ENCODE measurements at regions not wholly inside any gene's neighbourhood (a gene's known extent, or its start where the extent isn't known, plus 50 kb on each side); places are given as distances from the start of the nearest gene placed in this dataset.
"Not testable (repeated sequence)": the region's sequence is repeated elsewhere in the genome, so short reads cannot be mapped to it uniquely, and the experiment has no call there.

DNA sequence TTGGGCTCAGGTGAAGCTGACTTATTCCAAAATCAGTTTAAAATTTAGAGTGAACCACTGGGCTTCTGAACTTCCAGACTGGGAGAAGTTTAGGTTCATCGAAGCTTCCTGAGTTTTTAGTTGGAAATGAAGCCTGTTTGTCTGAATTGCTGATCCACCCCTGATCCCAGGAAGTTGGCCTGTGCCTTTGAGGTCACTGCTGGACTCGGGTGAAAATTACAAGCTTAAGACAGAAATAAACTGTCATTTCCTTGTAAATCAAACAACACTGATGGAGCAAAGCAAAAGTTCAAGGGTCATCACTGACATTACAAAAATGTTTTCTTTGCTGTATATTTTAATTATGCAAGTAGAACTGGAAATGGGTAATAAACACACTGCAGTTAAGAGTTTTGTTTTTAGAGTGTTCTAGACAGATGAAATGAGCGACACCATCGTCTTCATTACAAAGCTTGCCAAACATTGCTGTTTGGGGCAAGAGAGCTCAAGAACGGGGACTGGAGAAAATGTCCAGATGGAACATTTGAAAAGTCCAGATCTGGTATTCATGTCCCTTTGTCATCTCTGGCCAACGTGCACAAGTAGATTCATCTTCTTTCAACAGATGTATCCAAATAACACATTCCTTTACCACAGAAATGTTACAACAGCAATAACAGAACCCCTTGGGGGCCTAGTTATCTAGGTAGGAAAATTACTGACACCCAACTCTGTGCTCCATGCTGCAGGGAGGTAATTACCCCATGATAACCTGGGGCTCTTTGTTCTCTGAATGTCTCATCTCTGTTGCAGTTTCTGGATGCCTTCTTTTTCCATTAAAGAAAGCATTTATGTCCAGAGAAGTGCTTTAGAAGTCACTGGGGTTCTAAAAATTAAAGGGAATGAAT is 142.4 kb upstream of the ERCC6L2 start:
- intact Hi-C loops (cut with micrococcal nuclease), result no loop called here

DNA sequence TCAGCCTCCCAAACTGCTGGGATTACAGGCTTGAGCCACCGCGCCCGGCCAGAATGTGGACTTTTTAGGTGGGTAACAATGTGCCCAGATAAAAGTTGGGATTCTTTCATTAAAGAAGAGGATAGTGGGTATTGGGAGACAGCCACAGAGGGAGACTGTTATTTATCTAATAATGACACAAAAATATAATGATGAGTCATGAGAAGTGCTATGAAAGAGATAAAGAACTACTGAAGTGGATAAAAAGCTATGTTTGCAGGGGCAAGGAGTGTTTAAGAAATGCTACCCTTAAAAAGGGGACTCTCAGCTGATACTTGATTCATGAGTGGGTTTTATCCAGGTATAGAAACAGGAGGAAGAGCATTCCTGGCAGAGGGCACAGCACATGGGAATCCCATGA is 143.6 kb upstream of the ERCC6L2 start:
- intact Hi-C loops (cut with micrococcal nuclease), result no loop called here

DNA sequence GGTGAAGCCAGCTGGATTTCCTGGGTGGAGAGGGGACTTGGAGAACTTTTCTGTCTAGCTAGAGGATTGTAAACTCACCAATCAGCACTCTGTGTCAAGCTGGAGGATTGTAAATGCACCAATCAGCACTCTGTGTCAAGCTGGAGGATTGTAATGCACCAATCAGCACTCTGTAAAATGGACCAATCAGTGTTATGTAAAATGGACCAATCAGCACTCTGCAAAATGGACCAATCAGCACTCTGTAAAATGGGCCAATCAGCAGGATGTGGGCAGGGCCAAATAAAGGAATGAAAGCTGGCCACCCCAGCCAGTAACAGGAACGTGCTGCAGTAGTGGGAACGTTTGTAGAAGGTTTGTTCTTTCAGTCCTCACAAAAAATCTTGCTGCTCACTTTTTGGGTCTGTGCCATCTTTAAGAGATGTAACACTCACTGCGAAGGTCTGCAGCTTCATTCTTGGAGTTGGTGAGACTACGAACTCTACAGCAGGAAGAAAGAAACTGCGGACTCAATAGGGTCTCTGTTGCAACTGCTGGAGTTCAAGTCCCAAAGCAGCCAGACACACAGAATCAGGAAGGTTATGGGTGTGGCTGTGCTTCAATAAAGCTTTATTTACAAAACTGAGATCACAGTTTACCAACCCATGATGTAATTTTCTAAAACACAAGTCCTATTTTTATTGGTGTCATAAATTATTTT is 145.7 kb upstream of the ERCC6L2 start:
- intact Hi-C loops (cut with micrococcal nuclease), result loop anchor here (5.0 kb wide), 1 partner anchor 487 kb away; no protein-coding TSS in a partner anchor

DNA sequence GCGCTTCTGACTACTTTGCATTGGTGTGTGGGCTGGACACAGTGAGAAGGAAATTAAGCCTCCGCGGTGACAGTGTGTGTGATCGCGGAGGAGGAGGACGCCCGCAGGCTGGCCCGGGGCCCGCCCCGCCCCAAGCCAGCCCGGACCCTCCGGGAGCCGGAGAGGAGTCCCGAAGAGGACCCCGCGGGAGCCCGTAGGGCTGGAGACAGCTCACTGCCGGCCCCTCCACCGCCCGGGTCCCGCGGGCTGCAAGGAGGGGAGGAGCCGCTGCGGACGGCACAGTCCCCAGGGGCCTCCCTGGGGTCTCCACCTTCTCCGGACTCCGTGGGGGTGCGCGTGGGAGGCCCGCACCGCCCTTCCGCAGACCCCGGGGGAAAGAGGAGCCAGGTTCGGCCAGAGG is 146.4 kb upstream of the ERCC6L2 start:
- intact Hi-C loops (cut with micrococcal nuclease), result loop anchor here (5.0 kb wide), 1 partner anchor 488 kb away; no protein-coding TSS in a partner anchor

DNA sequence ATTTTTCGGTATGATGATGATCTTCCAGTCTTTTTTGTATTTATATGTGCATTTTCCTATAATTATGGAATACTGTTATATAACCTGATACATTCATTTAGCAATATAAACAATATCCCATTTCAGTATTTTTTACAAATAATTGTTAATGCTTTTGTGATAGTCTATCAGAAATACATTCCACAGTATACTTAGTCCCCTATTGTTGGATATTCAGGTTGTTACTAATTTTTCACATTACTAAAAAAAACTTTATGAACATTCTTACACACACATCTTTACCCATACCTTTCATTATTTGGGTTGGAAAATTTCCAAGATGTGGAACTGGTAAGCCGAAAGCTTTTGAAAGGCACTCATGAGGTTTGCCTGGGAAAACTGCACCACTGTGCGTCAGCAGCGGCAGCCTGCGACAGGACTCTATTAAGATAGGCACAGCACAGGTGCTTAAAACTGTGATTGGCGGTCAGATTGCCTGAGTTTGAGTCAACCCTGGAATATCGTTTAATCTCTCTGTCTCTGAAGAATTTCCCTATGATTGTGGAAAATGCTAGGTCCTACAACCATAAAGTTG is 147.5 kb upstream of the ERCC6L2 start:
- intact Hi-C loops (cut with micrococcal nuclease), result loop anchor here (5.0 kb wide), 1 partner anchor 489 kb away; no protein-coding TSS in a partner anchor

DNA sequence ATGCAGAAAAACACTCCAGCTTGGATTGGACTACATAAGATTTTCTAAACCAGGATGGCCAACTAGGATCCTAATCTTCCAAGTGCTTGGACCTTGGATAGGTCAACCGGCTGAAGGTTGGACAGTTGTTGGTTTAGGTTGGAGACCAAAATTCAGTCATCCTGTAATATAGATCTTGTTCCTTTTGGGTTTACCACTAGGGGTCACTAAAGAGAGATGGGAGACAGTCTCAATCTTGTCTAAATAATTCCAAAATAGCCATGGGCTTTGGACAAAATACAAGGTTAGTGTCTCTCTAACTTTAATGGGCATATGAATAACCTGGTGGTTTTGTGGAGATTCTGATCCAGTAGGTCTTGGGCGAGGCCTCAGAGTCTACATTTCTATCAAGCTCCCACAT is 148.7 kb upstream of the ERCC6L2 start:
- intact Hi-C loops (cut with micrococcal nuclease), result loop anchor here (5.0 kb wide), 1 partner anchor 491 kb away; no protein-coding TSS in a partner anchor

DNA sequence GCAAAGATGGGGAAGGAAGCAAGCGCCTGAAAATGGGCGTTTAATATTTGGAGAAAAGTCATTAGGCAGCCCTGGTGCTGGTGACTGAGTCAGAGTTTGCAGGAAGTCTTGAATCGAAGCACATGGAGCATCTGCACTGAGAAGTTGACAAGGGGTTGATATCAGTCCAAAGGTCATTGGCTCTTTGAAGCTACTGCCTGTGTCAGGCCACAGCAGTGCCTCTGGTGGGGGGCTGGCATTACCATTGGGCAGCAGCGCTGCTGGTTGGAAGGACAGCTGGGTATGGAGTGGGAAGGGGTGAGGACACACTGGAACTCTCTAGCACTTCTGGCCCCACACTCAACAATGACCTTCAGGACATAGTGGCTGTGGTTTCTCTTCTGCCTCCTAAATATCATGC is 150.4 kb upstream of the ERCC6L2 start:
- intact Hi-C loops (cut with micrococcal nuclease), result loop anchor here (2.0 to 5.0 kb wide), 4 partner anchors 98 to 492 kb away; no protein-coding TSS in a partner anchor

DNA sequence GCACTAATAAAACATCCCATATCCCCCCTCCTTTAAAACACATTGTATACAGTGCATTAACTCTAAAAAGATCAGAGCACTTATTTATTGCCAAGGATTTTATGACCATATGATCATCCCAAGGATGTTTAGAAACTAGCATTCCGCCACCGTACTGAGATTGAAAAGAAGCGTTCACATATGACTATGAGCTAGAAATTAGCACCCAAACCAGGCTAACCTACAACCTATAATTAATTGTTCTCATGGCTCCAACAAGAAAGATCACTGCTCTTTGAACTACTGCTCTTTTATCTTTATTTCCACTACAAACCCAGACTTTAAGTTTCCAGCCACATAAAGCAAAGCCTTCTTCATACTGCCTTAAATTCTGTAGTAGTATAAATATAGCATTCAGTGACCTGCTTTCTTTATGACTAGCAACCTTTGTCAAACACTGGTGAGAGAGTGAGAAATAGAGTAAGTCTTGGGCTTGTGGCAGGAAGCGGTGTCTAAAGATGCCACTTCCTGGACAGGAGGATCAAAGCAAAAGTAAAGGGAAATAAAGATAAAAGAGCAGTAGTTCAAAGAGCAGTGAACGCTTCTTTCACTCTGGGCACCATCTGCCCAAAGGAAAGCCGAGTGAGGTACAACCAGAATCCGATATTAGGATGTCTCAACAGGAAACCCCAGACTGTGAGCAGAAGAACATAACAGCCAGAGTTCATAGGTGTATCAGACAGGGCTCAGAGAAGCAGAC is 151.1 kb upstream of the ERCC6L2 start:
- intact Hi-C loops (cut with micrococcal nuclease), result loop anchor here (1.0 to 5.0 kb wide), 9 partner anchors 26 to 1557 kb away; partner anchors contain the start of gene ERCC6L2

DNA sequence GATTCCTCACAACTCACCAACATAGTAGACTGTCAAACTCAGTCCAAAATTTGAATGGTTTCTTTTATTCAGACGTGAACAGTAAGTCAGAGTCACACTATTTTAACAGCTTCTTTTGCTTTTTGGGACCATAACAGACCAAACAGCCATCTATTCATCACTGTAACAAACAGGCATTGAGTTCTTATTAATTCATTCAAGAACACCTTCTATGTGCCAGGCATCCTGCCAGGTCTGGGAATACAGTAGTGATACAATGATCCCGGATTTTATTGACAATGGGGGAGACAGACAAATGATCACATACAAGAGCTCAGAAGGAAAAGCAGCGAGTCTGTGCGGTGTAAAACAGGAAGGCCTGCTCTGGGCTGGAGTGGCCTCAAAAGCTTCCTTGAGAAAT is 153.3 kb upstream of the ERCC6L2 start:
- intact Hi-C loops (cut with micrococcal nuclease), result loop anchor here (5.0 kb wide), 1 partner anchor 1555 kb away; no protein-coding TSS in a partner anchor

DNA sequence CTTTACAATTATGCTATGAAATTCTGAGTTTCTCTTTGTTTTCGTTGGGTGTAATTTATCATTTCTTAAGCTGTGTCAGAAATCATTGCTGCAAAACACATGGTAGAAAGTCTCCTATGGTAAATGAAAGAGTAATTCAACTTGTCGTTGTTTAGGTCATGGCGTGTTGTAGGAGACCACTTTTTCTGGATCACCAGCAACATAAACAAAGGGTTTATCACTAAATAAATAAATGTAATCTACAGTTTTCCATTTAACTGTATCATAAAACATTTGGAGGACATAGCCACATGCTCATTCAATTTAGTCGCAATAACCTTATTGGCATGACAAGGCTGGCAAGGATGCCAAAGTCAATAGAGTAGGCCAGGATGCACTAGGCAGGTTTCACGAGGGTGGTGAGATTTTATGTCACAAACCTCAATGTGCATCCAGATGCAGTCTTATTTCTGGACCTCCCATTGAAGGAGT is 154.4 kb upstream of the ERCC6L2 start:
- intact Hi-C loops (cut with micrococcal nuclease), result loop anchor here (5.0 kb wide), 1 partner anchor 1554 kb away; no protein-coding TSS in a partner anchor

DNA sequence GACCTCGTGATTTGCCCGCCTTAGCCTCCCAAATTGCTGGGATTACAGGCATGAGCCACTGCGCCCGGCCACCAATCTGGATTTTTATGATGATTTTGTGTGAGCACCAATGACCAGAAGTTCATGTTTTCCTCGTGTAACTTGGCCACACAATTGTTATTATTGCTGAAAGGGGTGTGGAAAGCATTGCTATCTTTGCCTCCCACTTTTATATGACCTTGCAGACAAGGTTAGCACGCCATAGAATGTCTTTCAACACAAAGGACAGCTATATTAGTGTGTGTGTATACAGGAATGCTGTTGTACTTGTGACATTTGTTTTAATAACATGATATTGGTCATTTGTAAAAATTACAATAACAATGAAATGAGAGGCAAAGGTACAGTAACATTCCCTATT is 155.0 kb upstream of the ERCC6L2 start:
- intact Hi-C loops (cut with micrococcal nuclease), result loop anchor here (5.0 kb wide), 1 partner anchor 1553 kb away; no protein-coding TSS in a partner anchor

DNA sequence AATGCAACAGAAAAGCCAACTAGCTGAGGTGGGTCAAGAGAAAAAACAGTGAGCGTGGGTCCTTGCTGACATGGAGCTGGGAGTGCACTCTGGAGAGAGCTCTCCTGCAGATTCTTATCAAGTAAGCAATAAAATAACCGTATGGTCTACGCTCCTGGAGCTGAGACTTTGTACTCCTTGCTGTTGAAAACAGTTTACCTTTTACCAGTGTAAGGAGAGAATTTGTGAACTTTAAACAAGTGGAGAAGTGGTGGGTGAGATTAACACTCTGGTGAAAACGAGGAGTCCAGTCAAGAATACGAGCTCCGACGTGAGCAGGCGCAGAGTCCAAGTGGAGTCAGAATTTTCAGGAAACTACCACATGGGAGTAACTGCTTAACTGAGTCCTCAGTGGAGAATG is 156.1 kb upstream of the ERCC6L2 start:
- intact Hi-C loops (cut with micrococcal nuclease), result no loop called here

DNA sequence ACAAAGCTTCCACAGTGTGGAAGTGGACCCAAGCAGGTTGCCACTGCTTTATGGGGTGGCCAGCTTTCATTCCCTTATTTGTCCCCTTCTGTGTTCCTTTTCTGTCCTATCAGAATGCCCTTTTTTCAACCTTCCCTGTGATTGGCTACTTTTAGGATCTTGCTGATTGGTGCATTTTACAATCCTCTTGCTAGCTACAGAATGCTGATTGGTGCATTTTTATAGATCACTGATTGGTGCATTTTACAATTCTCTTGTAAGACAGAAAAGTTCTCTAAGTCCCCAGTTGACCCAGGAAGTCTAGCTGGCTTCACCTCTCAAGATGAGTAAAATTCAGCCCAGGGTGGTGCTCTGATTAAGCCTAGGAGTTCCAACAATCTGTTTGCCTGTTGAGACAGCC is 157.2 kb upstream of the ERCC6L2 start:
- intact Hi-C loops (cut with micrococcal nuclease), result no loop called here

DNA sequence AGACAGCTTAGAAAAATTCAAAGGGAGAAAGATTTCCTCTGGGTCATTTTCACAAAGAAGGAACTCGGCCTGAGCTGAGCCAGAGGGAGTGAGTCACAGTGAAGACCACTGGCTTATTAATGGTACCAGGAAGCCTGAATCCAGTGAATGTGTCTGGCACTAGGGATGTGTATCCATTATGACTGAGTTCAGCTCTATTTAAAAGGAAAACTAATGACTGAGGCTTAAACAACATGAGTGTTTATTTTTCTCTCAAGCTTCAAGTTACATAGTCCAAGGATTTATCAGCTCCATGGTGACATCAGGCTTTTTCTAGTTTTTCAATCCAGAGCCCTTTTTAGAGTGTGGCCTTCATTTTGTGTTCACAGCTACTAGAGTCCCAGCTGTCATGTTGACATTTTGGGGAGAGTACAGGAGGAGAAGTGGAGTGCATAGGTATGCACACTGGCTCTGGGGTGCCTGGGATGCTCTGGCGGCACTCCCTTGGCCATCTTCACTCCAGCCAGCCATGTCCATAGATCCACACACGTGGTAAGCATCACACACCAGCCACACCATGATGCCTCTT is 159.5 kb upstream of the ERCC6L2 start:
- intact Hi-C loops (cut with micrococcal nuclease), result no loop called here

DNA sequence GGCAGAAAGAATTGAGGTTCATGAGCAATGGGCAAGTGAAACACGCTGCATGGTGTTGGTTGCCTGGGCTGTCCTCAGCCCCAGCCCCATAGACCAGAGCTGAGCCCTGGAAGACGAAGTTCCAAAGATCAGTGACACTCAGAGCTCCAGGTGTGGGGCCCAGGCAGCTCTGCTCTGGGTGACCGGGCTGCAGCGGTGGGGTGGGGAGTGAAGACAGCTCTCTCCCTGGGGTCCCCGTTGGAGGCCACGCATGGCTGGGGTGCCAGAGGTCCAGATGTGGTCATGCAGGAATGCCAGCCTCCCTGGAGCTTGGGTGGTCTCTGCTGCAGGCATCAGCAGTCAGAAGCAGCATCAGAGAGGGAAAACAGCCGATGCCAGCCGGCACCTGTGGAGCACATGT is 165.0 kb upstream of the ERCC6L2 start:
- intact Hi-C loops (cut with micrococcal nuclease), result no loop called here

DNA sequence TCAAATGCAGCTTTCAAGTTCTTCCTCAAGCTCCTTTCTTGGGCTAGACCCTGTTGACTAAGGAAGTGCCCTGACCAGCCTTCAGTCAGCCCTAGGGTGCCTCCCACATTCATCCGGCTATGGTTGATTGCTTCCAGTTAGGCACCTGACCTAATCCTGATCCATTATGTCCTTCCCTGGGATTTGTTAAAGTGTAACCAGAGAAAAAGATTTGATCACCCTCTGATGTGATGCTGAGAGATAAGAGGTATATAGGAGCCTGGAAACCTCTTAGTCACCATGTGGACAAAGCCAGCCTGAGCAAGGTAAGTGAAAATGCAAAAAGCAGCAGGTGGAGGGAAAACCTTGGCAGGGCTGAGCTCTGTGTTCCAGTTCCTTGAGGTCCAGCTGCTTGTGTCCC is 178.8 kb upstream of the ERCC6L2 start:
- intact Hi-C loops (cut with micrococcal nuclease), result no loop called here

DNA sequence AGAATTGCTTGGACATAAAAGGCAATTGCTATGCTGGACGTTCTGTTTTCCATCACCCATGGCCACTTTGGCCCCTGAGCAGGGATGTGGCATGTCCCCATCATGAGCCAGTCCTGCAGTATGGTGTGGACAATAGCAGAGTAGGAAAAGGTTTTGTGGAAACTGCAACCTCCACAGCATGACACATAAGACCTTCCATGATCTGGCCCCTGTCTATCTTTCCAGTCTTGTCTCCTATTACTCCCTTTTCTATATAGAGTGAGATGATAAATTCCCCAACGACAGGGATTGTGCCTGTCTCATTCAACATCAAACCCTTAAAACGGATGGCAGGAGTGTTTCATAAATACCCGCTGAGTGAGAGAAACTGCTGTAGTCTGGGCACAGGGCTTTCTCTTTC is 174.7 kb upstream of the PTCH1 start:
- intact Hi-C loops (cut with micrococcal nuclease), result no loop called here

DNA sequence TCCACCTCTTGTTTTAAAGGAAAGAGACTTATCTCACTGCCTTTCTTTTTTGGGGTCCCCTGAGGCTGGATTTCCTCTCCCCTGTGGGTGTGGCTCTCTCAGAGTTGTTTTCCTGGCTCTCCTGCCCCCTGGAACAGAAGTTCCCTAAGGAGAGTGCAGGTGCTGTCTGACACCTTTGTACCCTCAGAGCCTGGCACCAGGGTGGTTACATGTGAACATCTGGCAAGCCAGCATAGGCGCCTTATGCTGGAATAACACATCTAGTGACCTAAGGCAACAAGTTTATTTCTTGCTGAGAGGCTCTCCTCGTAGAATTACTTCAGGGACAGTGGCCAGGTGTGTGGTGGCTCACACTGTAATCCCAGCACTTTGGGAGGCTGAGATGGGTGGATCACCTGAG is 172.9 kb upstream of the PTCH1 start:
- intact Hi-C loops (cut with micrococcal nuclease), result no loop called here

DNA sequence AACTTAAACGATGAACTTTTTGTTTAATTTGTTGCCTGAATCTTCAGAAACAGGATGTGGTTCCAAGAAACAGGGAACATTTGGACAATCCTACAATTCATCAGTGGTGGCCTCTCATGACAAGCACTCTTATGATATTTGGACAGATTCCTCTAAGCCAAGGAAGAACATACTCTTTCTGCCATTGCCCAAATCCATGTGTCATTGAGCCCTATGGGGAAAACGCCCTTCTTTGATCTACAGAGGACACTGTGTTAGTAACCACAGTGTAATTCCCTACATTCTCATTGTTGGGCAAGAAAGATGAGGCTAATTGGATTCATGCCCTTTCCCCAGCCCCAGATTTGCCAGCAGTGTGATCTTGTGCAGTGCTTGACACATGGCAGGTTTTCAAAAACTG is 167.7 kb upstream of the PTCH1 start:
- intact Hi-C loops (cut with micrococcal nuclease), result no loop called here

DNA sequence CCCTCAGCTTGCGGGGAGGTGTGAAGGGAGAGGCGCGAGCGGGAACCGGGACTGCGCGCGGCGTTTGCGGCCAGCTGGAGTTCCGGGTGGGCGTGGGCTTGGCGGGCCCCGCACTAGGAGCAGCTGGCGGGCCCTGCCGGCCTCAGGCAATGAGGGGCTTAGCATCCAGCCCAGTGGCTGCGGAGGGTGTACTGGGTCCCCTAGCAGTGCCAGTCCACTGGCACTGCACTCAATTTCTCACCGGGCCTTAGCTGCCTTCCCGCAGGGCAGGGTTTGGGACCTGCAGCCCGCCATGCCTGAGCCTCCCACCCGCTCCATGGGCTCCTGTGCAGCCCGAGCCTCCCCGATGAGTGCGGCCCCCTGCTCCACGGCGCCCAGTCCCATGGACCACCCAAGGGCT is 163.5 kb upstream of the PTCH1 start:
- intact Hi-C loops (cut with micrococcal nuclease), result not testable (repeated sequence)

DNA sequence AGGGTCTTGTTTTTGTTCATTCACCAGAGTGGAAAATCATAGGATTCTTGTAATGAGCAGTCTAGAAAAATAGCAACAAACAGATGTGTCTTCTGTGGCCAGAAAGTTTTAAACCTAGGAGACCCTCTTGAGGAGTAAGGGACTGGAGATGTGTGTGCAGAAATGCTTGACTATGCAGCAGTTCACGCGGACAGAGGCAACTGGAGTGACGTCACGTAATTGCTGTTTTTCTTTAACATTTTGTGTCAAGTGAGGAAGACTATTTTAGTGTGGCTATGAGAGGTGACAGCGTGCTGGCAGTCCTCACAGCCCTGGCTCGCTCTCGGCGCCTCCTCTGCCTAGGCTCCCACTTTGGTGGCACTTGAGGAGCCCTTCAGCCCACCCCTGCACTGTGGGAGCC is 163.1 kb upstream of the PTCH1 start:
- intact Hi-C loops (cut with micrococcal nuclease), result no loop called here

All from T-helper 2 cell treated with Interferon-gamma antibody and Interleukin-4, amounts not matched to agents 100 ng/mL and 5 ng/mL, for 36 hours (primary cell).